ENCODE measurements at regions not wholly inside any gene's neighbourhood (a gene's known extent, or its start where the extent isn't known, plus 50 kb on each side); places are given as distances from the start of the nearest gene placed in this dataset.

DNA sequence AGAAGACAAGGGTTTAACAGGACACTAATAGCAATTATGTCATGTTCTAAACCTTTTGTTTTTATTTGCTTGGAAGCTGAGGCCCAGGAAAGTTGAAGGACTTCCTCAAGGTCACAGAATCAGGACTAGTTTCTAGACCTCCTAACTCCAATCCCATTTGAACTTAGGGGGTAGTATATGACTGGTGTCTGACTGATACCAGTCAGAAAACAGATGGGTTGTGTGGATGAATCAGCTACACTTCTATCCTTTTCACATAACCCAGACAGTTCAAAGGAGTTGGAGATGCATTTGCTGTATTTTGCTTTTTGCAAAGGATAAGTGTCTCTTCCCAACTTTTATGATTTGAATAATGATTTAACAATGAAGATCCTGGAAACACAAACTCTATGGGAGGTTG, 322.5 kb downstream of the HLX start:
- DNase-seq (ENCODE audit: low spot score), result no peak

DNA sequence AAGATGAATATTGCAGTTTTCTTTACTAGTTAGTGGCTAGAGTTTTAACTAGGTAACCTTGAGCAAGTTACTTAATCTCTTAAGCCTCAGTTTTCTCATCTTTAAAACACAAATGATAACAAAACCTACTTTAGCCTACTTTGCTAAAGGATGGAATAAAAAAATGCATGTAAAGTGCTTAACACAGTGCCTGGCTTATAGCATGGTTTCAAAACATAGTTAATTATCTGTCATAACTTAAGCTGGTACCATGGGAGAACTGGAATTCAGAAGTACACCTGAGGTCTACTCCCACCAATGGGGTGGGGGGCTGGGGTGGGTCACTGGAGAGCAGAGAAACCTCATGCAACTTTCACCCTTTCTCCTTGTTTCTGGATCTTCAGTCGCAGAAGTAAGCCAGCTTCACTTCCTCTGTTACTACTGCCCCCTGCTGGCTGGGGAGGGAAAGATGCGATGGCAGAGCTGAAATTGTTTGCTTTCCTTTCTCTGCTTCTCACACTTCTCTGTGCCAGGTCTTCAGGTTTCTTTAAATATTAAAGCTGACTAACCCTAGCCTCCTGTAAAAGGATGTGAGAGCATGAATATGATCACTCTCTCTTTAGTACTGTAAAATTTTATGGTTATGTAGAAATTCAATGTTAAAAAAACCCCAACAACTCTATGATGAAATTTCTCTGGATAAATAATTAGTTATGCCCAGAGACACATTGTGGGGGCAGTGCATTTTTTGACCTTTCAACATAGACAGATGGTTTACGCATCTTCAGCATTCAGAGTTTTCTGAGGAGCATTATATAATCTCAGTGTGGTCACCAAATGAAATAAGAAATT, 324.2 kb downstream of the HLX start:
- DNase-seq (ENCODE audit: low spot score), result peak; percentile 63

DNA sequence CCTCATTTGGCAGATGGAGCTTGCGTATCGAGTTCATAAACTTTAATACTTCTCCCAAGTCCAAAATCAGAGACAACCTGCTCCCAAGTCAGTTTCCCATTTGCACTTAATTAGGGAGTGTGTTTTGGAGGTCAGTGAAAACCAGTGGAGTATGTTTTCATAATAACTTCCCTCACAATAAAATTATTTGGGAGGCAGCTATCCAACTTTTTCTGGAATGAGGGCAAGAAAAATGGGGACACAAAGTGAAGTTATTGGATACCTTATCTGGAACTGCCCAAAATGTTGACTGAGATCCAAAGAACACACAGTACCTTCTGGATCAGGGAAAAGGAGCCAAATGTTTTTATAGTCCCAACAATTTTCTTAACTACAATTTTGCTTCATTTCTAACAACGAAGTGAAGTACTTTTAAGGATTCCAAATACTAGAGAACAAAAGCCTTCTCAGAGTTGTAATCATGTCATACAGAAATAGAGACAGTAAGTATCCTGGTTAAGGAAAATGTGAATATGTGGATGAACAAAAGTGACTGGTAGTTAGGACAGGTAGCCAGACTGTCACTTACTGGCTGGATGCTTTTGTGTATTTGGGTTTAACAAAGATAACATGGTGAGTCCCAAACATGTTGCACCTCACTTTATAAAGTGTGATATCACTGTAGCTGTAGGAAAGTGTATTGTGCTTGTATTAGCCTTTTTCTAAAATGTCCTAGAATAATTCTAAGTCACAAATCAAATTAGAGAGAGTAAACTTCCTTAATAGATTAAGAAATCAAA, 325.0 kb downstream of the HLX start:
- DNase-seq (ENCODE audit: low spot score), result no peak

DNA sequence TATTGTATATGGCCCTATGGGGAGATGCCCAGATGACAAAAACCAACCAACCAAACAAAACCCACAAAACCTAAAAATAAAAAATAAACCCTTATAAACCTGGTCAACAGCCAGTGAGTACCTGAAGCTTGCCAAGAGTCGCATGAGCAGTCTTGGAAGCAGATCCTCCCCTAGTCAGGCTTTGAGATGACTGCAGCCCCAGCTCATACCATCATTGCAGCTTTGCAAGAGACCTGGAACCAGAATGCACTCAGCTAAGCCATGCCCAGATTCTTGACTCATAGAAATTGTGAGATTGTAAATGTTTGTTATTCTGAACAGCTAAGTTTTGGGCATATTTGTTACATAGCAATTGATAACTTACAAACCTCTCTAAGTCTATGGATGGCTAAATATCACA, 326.8 kb downstream of the HLX start:
- DNase-seq (ENCODE audit: low spot score), result no peak

DNA sequence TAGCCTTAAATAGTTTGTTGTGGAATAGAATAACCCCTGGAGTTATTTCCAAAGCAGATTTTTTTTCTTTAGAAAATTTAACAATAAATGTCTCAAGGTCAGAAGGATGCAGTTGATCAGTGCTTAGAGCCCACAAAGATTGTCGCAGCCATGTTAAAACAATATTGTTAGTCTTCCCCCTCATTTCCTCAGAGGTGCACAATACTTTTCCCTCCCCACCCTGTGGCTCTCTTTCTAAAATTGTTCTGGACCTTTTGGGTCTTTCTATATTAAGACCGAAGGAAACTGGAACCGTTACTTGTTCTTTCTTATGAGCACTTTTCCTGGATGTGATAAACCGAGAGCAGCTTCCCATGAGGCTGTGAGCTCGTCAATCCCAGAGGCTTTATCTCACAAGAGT, 333.7 kb downstream of the HLX start:
- no peak for DNase-seq (ENCODE audit: low spot score)

DNA sequence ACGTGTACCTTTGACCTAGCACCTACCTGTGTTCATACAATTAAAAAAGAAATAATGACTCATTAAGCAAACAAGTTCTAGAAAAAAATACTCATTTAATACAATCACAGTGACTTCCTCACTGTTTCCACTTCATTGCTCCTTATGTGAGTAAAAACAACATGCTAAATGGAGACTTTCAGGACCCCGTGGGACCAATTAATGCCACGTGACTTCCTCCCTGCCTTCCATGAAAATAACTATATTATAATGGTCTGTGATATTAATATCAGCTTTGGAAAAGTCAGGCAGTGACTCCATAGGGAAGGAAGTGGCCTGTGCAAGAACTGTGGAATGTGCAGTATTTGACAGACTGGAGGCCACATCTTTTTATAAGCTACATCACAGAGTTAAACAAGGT, 337.8 kb downstream of the HLX start:
- peak; percentile 90 for DNase-seq (ENCODE audit: low spot score)

DNA sequence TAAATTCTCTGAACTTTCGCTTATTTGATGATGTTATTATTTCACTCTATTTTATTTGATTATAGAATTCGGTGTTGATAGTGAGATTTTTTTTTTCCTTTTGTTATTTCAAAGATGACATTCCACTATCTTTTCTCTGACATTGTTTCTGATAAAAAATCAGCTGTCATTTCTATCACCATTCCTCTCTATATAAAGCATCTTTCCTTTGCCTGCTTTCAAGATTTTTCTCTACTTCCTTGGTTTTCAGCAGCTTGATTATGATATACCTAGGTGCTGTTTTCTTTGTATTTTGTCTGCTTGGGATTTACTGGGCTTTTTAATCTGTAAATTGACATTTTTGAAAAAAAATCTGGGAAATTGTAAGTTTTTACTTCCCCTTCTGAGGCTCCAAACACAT, 344.0 kb downstream of the HLX start:
- DNase-seq (ENCODE audit: low spot score), result no peak

DNA sequence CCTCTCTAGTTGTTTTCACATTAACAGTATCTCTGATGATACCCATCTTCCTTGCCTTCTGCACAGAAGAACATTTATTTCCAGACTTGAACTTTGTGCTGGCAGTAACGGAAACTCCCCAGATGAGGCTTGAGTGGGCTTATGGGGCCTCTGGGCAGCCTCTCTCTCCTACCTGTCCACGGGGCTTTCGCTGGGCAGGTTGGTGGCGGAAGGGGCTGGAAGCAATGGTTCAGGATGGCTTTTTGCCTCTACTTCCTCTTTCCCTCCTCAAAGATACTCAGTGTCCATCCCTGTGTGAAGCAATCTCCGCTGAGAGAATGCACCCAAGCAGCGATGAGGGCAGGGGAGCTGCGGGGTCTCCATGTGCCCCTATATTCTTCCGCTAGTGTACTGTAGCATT, 348.2 kb downstream of the HLX start:
- no peak for DNase-seq (ENCODE audit: low spot score)

DNA sequence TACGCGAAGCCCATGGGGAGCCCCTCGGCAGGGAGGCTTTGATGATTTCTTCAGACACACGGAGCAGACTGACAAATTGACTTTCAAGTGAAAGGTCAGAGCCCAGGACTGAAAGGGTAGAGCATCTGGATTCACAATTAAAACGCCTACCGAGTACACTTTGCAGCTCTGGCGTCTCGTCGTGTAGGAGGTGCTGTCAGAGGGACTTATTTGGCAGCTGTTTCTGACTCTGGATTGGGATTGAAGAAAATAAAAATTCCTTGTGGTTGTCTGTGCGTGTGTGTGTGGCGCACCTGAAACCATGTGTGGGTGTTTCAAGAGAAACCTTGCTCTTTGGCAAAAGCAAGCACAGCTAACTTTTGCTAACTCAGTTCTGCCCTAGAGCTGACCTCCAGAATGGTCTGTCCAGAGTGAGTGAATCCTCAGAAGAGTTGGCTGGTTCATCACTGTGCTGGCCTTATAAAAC, 348.7 kb downstream of the HLX start:
- no peak for DNase-seq (ENCODE audit: low spot score)

DNA sequence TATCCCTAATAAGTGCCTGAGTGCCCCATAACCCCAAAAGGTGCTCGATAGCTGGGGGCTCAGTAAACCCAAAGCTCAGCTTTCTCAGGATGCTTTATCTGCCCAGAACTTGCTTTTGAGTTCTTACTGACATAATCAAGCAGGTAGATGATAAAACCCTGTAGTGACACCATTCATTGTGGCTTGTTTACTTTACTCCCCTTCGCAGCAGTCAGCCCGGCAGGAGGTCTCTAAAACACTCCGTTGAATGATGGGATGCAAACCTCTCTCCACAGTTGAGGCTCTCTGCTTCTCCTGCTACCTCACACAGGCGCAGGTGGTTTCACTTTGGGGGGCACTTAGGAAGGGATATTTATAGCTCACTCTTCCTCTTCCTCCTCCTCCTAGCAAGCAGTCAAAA, 349.4 kb downstream of the HLX start:
- DNase-seq (ENCODE audit: low spot score), result no peak

DNA sequence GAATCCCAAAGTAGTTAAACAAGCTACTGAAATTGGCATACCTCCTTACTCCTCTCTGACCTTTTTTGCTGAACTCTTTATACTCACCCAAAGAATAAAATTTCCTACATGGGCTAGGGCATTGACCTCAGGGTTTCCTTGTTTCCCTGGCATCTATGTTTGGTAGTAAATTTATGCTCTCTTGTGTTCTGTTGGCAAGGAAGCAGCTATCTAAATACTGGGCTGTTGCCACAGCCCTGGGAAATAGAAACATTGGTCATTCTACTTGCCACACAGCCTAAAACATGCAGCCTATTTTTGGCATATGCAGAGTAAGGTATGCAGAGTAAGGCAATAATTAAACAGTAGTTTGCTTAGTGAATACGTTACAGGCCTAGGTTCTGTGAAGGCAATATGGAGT, 351.4 kb downstream of the HLX start:
- DNase-seq (ENCODE audit: low spot score), result no peak

DNA sequence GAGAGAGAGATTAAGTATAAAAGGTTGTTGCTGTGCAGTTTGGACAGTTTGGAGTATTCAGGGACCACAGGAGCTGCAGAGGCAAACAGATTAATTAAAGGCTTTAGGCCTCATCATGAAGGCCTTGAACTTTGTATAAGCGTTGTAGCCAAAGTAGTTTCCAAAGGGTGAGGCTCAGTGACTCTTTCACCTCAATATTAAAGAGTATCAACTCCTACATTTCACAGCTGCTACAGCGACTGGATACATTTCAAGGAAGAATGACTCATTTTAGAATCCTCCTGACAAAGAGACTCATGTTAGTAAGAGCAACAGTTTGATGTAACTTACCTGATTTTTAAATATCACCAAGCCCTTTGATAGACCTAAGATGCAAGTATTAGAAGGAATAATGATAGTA, 355.5 kb downstream of the HLX start:
- peak; percentile 10 for DNase-seq (ENCODE audit: low spot score)

DNA sequence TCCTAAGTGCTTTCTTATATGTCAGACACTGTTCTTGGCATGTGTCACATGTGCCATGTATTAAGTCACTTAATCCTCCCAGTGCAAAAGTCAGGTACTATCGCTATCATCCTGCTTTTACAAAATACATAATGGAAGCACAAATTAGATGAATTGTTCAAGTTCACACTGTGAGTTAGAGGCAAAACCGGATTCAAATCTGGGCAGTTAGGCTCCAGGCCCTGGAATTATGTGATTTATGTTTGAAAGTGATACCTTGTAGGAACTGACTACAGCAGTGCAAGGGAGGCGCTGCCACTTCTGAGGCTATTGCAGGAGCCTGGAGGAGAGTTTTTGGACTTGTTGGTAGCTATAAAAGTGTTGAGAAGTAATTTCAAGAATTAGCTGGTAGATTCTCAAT, 358.3 kb downstream of the HLX start:
- DNase-seq (ENCODE audit: low spot score), result no peak

DNA sequence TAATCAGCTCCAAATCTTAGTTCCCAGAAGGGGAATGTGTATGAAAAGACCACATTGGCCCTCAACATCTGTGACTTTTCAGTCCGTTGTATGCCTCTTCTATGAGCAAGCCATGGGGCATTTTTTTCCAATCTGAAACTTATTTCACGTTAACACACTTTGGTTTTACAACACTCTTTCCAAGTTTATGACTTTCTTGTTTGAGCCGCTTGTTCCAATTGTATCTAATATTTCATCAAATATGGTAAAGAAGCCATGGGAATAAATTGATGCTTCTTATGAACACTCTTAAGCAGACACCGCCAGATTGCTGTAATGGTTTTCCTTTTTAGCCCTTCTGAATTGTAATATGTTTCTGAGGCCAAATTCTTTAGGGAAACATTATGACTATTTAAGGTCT, 359.9 kb downstream of the HLX start:
- no peak for DNase-seq (ENCODE audit: low spot score)

DNA sequence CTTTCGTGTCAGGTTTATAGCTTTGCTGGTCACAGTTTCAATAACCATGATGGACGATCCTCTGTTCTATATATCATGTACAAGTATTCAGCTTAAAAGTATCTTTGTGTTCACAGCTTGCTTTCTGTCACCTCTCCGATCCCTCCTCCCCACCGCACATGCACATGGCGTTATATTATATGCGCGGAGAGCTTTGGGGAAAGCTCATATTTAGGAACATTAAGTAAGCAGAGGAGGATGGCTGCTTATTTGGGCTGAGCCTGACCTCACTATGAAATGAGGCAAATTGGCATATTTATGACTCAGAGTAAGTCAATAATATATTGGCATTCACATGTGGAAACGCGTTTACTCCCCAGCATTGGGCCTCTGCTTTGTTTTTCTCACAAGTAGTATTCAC, 360.5 kb downstream of the HLX start:
- no peak for DNase-seq (ENCODE audit: low spot score)

DNA sequence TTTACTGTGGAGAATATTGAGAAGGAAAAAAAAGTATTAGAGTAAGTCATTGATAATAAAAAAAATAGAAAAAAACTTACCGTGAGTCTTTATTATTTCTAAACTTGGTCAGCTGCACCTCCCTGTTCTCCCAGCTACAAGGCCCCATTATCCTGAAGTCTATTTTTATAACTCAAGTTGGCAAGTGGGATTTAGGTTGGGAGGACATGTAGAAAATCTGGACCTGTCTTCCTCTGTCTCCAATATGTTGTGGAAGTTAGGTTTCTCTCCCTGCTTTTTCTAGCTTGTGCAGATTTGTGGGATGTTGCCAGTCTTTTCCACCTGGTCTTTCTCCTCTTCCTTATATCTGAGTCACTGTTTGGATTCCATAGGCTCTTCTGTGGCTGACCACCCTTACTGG, 361.4 kb downstream of the HLX start:
- no peak for DNase-seq (ENCODE audit: low spot score)

DNA sequence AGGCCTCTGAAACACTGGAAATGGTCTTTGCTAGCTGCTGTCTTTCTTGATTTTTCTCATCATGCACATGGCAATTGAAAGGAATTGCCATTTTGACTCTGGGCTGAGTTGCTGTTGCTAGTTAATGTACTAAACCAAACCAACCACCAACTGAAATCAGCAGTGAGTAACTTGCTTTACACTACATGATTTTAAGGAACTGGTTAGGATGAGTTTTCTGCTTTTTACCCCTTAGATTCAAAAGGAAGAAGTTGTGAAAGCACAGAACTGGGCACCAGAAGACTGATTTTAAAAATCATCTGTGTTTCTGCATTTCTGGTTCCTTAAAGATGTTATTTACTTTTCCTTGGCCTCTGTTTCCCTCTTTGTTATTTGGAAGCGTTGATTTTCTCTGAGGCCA, 361.9 kb downstream of the HLX start:
- no peak for DNase-seq (ENCODE audit: low spot score)

DNA sequence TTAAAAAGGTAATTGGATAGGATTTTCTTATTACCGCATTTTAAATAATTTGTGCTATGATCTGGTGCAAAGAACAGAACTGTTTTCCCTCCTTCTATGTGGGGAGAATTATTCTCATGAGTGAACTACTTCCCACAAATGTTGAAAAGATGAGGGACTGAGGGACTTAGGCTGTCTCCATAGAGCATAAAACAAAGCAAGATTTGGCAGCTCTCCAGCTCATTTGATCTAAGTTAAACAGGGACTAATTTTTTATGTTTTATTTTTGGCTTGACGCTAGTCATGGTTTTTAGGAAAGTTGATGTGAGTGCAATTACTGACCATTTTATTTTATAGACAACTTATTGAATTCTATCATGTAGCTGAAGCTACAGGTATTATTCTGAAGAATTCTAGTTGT, 362.3 kb downstream of the HLX start:
- no peak for DNase-seq (ENCODE audit: low spot score)

DNA sequence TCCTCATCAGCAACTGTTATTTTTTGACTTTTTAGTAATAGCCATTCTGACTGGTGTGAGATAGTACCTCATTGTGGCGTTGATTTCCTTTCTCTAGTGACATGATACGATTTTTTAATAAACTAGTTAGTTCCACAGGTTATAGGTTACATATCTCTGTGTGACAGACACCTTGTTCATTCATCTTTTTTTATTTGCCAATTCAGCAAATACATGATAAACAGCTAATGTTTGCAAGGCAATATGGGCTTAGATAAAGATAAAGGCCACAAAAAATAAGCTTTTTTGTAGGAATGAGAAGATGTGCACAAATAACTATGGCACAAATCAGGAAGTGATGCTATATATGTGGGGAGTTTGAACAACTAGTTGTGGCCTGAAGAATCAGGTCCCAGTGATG, 366.8 kb downstream of the HLX start:
- no peak for DNase-seq (ENCODE audit: low spot score)

DNA sequence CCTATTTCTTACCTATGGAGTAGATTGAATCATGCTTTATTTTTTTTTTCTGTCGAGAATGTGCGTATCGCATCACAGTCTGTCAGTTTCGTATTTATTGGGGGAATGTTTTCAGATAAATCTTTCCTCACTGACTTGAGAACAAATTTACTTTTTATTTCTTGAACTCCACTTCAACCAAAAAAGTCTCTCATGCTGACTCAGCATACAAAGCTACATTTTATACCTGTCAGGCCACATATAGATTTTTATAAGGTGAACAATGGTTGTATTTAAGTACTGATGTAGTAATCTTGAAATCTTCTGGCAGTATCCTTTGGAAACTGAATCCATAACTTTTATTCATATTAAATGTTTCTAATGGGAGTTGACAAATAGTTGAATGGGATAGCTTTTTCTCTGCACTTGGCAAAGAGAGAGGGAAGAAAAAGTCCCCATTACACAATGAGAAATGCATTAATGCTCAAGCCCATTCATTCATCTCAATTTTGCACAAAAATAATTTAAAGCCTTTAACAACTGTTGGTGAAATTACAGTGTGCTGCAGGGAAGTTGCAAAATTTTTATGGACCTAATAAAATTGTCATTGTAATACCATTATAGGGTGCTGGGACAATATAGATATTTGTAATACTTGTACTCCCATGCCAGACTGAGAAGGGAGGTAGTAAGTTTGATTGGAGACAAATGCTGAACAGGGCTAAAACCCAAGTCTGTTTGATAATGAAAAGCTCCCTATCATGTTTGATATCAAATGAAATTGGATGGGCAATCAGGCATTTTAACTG, 367.6 kb downstream of the HLX start:
- no peak for DNase-seq (ENCODE audit: low spot score)

DNA sequence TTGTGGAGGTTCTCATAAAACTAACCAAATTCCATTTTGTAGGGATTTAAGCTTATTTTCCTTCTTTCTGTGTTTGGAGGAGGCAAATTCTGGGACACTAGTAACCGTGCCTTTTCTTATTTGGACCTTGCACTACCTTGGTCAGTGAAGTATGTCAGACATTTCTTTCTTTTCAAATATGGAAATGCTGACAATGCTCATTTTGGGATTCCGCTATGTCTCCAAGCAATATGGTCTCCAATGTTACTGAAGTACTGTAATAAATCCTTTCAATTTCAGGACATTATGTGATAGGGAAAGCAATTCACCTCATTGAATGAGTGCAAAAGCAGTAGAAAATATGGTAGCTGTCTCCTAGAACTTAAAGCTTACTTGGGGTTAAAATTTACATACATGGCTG, 372.3 kb downstream of the HLX start:
- no peak for DNase-seq (ENCODE audit: low spot score)

DNA sequence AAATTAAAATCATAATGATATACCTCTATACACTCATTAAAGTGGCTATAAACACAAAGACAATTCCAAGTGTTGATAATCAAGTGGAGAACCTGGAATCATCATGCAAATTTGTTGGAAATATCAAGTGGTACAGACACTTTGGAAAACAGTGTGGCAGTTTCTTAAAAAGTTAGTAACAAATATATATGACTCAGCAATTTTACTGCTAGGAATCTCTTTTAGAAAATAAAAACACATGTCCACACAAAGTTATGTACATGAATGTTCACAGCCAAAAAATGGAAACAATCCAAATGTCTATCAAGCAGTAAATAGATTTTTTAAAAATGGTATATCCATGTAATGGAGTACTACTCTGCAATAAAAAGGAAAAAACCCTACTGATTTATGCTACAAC, 375.6 kb downstream of the HLX start:
- DNase-seq (ENCODE audit: low spot score), result no peak

DNA sequence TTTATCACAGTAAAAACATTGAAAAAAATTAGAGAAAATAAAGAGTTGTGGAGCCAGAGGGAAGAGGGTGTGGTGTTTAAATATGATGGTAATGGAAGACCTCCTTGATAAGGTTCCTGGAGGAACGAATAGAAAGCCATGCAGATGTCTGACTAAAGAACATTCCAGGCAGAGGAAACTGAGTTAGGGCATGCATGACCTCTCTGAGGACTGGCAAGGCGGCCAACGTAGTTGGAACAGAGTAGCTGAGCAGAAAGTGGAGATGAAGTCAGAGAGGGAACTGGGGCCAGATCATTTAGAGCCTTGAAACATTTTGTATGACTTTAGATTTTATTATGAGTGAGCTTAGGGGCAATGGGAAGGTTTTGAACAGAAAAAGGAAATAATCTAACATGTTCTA, 377.5 kb downstream of the HLX start:
- no peak for DNase-seq (ENCODE audit: low spot score)

Measured in kidney capillary endothelial cell (primary cell).